Occipital lobe (tissue), 1 donor: ENCODE measurements at regions not wholly inside any gene's neighbourhood (a gene's known extent, or its start where the extent isn't known, plus 50 kb on each side); places are given as distances from the start of the nearest gene placed in this dataset.

Experiments used
- DNase-seq: peaks from one replicate; lab custom pipeline; 2025; lab: John Stamatoyannopoulos, UW

- DNase-seq: no peak
Observed at GRCh38 chr19:28980236-28980868, 232.6 kb downstream of the UQCRFS1 start.

GRCh38 chr19:28977826-28978225 lies 235.1 kb downstream of the UQCRFS1 start:
- no peak for DNase-seq

DNA sequence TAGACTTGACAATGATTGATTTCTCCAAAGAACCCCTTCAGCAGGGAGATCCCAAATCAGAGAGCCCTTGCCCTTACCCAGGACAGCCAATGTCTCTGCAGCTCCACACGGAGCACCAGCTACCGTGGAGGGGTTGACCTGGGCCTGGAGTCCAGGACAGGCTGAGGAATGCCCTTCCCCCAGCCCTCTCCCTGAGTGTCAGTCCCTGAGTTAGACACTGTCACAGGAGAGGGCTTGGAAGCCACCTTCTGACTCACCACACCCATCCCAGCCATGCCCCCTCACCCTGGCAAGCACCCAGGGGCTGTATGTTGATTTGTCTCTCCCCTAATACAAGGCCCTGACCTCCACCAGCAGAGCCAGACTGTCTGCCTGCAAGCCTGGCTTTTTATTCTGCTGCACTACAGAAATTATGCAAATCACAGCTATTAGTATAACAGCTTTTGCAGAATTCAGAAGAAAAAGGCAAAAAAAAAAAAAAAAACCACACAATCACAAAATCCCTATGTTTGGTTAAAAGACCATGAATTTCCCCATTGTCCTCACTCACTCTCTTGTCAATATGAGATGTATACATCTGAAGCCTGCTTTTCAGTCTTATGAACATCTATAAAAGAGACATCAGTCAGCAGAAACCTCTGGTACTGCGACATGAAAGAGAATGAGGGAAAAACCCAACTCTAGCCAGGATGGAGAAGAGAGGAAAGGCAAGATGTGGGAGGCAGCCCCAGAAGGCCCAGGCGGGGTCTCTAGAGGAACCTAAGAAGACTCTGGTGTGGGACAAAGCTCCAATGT lies 240.7 kb downstream of the UQCRFS1 start:
- DNase-seq: no peak

DNA sequence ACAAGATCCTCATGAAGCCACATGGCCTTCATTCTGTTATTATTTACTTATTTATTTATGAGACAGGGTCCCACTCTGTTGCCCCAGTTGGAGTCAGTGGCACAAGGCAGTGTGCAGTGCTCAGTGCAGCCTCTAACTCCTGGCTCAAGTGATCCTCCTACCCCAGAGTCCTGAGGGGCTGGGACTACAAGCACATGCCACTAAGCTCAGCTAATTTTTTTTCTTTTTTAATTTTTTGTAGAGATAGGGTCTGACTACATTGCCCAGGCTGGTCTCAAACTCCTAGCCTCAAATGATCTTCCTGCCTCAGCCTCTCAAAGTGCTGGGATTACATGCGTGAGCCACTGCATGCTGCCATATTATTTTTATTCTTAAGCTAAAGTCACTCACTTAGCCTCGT lies 241.4 kb downstream of the UQCRFS1 start:
- DNase-seq: no peak

DNA sequence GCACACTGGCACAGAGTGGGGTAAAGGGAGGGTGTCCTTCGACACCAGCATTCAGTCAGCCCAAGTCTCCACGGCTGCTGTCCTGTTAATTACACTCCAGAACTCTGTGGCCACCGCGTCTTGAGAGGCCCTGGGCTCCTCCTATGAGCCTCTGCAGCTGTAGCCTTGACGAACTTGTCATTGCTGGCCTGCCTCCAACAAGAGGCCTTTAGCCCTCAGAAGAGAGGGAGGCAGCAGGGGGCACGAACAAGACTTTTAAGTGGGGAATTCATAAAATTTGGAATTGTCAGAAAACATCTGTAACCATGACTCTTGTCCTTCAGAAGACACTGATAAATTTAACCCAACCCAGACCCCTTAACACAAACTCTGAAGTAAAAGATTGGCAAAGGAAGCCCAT lies 241.9 kb downstream of the UQCRFS1 start:
- DNase-seq: no peak

- no peak for DNase-seq
Observed at GRCh38 chr19:28968721-28969120, 244.2 kb downstream of the UQCRFS1 start.

DNA sequence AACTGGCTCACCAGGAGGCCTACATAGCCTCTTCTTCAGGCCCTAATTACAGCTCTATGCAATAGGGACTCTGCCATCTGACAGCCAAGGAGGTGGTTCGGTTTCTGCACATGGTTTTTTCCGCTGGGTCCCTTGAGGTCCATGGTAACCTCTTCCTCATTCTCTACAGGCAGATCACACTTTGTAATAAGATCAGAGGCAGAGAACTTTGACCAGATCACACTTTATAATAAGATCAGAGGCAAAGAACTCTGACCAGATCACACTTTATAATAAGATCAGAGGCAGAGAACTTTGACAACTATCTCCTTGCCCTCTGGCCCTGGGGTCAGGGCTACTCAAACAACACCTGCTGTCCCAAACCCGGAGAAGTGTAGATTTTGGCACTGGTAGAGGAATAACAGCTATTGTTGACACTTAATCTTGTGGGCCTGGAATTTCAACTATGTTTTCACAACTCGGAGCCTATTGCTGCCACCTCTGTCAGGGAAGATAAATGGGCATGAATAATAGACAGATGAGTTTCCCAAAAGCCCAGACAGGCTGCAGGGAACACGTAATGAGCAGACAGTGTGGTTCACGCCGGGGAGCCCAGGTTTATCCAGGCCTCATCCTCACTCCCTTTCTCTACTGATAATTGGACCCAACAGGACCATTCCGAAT lies 246.1 kb downstream of the UQCRFS1 start:
- DNase-seq: no peak

- DNase-seq: no peak
Observed at GRCh38 chr19:28964500-28964899, 248.5 kb downstream of the UQCRFS1 start.

DNA sequence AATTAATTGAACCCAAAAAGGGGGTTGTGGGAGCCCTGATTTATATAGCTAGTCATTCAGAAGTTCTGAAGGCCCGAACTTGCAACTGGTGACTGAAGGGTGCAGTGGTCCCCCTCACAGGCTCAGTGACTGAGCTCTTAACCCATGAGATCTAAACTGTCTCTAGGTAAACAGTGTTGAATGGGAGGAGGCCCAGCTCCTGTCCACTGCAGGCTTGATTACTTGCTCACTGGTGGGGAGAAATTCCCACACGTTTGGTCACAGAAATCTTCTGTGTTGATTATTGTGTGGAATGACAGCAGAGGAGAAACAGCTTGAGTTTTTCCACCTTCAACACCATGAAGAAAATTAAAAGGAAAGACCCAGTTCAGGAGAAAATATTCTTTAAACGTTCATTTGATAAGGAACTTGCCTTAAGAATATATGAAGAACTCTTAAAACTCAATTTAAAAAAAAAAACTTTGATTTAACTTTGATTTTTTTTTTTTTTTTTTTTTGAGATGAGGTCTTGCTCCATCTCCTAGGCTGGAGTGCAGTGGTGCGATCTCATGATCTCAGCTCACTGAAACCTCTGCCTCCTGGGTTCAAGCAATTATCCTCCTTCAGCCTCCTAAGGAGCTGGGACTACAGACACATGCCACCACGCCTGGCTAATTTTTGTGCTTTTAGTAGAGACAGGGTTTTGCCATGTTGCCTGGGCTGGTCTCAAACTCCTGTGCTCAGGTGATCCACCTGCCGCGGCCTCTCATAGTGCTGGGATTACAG lies 249.3 kb downstream of the UQCRFS1 start:
- no peak for DNase-seq

GRCh38 chr19:28961772-28962500 lies 251.0 kb downstream of the UQCRFS1 start:
- DNase-seq: no peak

GRCh38 chr19:28960986-28961705 lies 251.8 kb downstream of the UQCRFS1 start:
- DNase-seq: no peak

DNA sequence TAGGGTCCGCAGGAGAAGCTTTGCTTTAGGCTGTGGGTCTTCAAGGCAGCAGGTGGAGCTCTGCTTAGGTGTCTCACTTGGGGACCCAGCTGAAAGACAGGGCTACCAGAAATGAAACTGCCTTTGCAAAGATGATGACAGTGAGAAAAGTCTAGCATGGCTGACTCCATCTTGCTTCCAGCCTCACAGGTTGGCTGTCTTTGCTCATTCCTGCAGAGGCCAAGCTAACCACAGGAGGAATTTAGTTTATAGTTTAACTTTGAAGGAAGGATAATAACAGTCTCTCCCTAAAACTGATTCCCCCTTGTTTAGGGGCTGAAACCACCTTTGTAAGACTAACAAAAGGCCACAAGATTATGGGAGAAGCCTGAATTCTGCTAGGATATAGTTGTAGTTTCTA lies 252.4 kb downstream of the UQCRFS1 start:
- DNase-seq: no peak

DNA sequence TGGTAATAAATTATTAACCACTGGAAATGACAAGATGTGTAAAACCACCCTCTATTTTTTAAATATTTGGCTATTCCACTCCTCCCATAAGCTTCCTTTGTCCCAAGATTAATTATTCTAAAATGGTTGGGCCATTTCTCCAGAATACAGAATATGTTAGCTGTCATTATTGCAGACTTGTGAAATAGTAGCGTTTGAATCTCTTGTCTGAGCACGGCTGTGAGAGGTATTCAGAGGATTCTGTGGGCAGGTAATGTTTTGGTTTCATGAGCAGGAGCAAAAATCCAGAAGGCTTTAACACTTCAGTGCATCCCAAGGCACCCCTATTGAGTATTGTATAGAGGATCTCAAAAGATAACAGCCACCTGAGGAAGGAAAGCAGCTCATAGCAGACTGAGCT lies 256.0 kb downstream of the UQCRFS1 start:
- no peak for DNase-seq

- no peak for DNase-seq
Observed at GRCh38 chr19:28956421-28956820, 256.5 kb downstream of the UQCRFS1 start.

- no peak for DNase-seq
Observed at GRCh38 chr19:28949535-28949934, 263.4 kb downstream of the UQCRFS1 start.

DNA sequence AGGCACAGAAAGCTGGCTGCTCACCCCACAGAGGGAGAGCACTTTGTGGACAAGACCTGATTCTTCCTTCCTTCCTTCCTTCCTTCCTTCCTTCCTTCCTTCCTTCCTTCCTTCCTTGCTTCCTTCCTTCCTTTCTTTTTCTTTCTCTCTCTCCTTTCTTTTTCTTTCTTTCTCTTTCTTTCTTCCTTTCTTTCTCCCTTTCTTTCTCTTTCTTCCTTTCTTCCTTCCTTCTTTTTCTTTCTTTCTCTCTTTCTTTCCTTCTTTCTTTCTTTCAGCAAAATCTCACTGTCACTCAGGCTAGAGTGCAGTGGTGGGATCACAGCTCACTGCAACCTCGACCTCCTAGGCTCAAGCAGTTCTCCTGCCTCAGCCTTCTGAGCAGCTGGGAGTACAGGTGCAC lies 263.9 kb downstream of the UQCRFS1 start:
- no peak for DNase-seq

DNA sequence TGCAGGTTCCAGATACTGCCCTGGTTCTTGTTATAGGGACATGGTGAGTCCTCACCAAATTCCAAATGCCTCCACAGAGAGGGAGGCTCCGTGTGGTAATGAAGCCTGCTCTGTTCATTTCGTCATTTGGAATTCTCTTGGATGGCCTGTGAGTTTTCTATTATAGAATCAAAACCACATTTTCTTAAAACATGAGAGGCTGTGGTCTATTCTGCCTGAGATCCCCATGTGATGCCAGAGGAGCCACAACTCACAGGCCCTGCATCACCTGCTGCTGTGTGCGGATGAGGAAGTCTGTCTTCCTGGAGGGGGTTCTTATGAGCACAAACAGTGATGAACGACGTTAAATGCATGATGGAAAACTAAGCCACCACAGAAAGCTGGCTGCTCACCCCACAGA lies 264.4 kb downstream of the UQCRFS1 start:
- no peak for DNase-seq

GRCh38 chr19:28948026-28948425 lies 264.9 kb downstream of the UQCRFS1 start:
- DNase-seq: no peak

DNA sequence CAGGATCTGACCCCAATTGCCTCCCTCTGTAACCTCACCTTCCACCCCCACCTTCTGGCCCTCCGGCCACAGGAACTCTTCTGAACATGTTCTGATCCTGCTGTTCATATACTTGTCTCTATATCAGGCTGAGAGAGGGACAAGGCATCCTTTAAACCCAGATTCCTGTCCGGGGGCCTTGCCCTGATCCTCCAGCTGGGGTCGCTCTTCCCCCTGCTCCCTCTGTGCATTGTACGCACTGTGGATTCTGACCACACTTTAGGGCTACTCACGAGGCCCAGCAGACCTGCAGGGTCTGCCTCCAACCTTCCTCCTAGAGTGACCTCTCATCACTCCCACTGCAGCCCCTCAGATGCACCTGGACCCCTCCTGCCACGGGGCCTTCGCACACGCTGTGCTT lies 269.3 kb downstream of the UQCRFS1 start:
- DNase-seq: no peak

DNA sequence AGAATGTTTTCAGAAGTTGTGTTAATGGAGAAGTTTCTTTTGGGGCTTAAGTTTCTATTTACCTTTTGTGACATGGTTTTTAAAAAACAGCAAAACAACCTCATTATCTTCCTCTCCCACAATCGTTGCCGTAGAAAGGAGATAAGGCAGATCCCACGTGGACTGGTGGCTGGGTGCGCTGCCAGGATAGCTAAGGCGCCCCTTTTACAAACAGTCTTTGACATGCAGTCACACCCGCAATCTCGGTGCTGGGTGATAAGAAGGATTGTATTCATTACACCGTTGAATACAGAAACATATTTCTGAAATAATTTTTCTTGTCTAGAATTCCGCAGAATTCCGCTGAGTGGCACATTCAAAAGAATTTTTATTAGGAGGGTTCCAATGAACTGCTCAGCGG lies 271.1 kb downstream of the UQCRFS1 start:
- DNase-seq: no peak
